NCI-H128 (cell line): ENCODE measurements at regions not wholly inside any gene's neighbourhood (a gene's known extent, or its start where the extent isn't known, plus 50 kb on each side); places are given as distances from the start of the nearest gene placed in this dataset.

Experiments used
- DNase-seq: peaks from one replicate; lab custom pipeline; 2025; ENCODE audit not compliant: unreplicated experiment; lab: John Stamatoyannopoulos, UW

DNA sequence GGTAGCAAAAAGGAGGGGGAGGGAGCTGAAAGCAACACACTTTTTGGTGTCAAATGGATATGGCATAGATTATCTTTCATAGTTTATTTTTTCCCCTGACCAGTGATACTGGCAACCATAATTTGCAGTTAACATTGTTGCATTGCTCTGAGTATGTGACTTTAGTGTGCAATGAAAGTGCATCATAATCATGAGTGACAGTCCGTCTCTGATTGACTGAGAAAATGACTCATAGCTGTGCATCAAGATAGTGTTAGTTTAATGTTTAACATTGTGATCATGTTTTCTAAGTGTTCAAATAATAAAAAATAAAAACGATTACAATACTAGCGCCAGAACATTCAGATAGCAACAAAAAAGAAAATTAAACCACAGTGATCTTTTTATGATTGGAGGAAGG lies 952.4 kb upstream of the TENM4 start:
- no peak for DNase-seq

GRCh38 chr11:80390505-80390904 lies 949.7 kb upstream of the TENM4 start:
- no peak for DNase-seq

GRCh38 chr11:80388536-80388935 lies 947.7 kb upstream of the TENM4 start:
- DNase-seq = no peak

GRCh38 chr11:80388130-80388529 lies 947.3 kb upstream of the TENM4 start:
- DNase-seq = no peak

- DNase-seq = no peak
Measured at GRCh38 chr11:80383655-80384054, 942.8 kb upstream of the TENM4 start.

GRCh38 chr11:80379620-80380278 lies 938.9 kb upstream of the TENM4 start:
- DNase-seq = no peak

DNA sequence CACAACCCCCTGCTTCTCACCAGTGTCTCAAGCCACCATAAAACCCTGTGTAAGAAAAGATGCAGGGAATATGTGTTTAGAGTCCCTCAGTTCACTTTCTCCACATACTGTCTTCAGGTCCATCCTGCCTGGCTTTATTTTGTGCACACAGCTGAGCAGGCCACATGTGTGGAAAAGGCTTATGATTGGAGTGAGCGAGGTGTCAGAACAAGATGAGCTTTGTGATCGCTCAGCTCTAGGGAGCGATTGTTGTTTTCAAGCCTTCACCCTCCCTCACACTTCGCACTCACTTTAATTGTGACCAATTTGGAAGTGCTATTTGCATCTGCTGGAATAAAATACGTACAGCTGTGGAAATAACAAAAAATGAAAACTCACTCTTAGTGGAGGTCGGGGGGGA lies 931.1 kb upstream of the TENM4 start:
- DNase-seq = no peak

DNA sequence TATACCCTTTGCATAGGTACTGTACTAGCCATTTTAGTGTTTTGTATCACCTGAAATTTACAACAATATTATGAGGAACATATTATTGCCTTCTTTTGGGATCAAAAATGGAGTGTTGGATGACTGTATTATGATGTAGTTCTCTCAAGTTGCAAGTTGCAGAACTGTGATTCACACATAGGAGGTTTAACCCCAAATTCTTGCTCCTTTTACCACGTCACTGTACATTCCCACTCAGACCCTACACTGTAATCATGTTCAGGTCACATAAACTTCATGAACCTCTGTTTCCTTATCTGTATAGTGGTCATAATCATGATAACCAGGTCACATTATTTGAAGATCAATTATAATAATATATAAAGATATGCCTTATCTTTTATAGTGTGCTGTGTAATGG lies 925.1 kb upstream of the TENM4 start:
- no peak for DNase-seq

- no peak for DNase-seq
Measured at GRCh38 chr11:80365076-80365725, 924.4 kb upstream of the TENM4 start.

DNA sequence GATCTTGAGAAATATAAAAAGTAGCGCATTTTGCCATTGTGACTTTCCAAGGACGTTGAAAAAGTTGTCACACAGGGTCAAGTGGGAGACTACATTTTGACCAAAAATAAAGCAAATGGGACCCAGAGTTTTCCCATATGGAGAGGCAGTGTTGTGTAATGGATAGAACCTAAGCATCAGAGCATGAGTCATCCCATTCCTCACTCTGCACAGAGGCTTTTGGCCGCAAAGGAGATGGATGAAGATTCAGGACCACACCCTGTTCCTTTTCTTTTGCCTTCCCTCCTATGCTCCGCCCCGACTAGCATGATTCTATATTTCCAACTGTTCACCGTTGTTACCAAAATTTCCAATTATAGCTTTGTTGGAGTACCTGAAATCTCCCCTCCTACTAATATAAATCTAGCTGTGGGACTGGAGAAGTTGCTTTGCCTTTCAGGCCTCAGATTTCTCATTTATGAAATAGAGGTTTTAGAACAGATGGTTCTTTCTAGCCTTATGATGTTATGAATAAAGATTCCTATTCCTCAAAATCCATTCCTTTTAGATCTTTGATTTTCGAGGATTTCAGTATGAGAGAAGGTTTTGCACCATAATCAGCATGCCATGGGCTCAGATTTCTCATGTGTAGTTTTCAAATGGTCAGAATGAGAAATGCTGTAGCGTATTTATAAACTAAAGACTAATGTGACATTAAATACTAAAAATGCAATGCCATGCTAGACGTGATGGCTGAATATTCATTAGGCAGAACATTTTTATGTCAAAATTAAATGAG lies 921.9 kb upstream of the TENM4 start:
- no peak for DNase-seq

GRCh38 chr11:80355251-80355650 lies 914.4 kb upstream of the TENM4 start:
- no peak for DNase-seq

DNA sequence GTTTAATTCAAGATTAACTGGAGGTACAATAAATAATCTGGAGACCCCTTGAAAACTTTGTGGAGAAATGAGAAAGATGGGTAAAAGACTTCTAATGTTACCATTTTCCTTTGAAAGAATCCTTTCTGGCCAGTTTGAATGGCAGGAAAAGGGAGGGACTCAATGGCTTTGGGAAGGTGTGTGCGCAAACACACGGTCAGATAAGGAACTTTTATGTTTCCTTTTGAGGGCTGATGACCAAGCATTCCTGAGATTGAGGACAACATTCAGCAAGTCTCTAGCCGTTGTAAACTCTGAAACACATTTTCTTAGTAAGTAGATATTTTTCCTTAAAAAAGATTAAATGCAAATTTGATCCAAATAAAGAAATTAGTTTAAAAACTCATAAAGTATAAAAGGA lies 909.7 kb upstream of the TENM4 start:
- DNase-seq = no peak

- no peak for DNase-seq
Measured at GRCh38 chr11:80349997-80350396, 909.2 kb upstream of the TENM4 start.

- DNase-seq = no peak
Measured at GRCh38 chr11:80346353-80347059, 905.7 kb upstream of the TENM4 start.

GRCh38 chr11:80343436-80343835 lies 902.6 kb upstream of the TENM4 start:
- DNase-seq = no peak

GRCh38 chr11:80338231-80338630 lies 897.4 kb upstream of the TENM4 start:
- no peak for DNase-seq

DNA sequence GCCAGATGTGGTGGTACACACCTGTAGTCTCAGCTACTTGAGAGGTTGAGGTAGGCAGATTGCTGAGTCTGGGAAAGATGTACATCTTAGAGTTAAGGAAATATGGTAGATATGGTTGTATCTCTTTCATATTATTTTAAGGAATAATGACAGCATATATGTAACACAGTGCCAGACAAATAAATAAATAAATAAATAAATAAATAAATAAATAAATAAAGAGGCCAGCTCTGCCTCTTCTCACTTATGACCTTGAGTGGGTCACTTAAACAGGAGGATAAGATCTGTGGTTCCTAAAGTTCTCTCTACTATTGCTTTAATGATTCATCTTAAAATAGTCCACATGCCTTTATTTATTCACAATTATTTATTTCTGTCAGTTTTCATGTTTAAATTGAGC lies 890.9 kb upstream of the TENM4 start:
- no peak for DNase-seq

- DNase-seq = no peak
Measured at GRCh38 chr11:80330264-80330663, 889.4 kb upstream of the TENM4 start.

DNA sequence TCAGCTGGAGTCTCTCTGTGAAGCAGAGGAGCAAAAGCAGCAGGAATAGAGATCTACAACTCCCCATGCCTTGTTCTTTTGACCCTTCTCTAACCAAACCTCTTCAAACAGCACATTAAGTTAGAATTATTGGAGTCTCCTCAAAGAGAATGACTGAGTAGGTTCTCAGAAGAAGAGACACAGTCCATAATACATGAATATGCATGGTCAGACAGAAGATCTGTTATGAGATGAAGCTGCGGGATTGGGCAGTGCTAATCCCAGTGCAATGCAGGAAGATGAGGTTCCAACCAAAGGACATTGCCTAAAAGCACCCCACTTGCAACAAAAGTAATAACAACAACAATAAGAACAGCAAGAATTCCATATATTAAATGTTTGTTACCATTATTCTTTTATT lies 887.9 kb upstream of the TENM4 start:
- no peak for DNase-seq

DNA sequence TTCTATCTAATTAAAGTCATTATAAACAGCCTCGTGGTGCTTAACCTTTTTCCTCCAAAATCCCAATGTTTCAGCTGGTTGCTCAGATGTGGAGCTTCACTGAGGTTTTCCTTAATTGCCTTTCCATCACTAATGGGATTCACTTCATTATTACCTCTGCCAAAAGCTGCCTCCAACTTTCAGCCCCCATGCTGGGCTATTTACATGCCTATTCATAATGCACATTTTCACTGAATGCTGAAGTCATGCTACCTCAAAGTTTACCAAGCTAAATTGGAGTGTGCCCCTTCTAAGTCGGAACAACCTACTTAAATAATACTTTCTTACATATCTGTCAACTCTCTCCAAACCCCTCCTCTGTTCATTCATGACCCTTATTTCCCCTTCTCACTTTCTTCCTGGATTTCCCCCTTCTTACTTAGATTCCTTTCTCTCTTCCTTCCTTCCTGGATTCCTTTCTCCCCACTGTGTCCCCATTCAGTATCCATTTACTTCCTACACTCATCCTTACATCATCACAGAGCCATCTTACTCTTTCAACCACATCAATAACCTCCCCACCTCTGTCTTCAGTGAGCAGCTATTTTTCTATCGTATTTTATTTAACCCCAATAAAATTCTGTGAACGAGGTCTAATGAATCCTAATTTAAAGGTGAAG lies 887.3 kb upstream of the TENM4 start:
- no peak for DNase-seq

GRCh38 chr11:80321786-80322185 lies 881.0 kb upstream of the TENM4 start:
- no peak for DNase-seq
